H1 (cell line): ENCODE measurements at regions not wholly inside any gene's neighbourhood (a gene's known extent, or its start where the extent isn't known, plus 50 kb on each side); places are given as distances from the start of the nearest gene placed in this dataset.

Experiments
- KDM1A ChIP-seq: fragments of 200-600, 300-600 bp; sonication (generic); IDR thresholded peaks from 2 replicates; pipeline ENCODE4 v1.7.1; 2016; ENCODE audit warnings: mild to moderate bottlenecking, low read length, borderline replicate concordance
- SIN3A ChIP-seq, 2 experiments: IDR thresholded peaks in 1 of 2; conservative IDR thresholded peaks in 1 of 2; 2 replicates each; pipeline ENCODE4 v1.6.1; 2011 to 2012; ENCODE audit warnings: low read length in 2 of 2, improper control_type of control experiment in 1 of 2, low read depth in 1 of 2, mild to moderate bottlenecking in 1 of 2
- TAF1 ChIP-seq: IDR thresholded peaks from 2 replicates; pipeline ENCODE4 v1.6.1; 2011; ENCODE audit warnings: mild to moderate bottlenecking, low read depth, low read length

DNA sequence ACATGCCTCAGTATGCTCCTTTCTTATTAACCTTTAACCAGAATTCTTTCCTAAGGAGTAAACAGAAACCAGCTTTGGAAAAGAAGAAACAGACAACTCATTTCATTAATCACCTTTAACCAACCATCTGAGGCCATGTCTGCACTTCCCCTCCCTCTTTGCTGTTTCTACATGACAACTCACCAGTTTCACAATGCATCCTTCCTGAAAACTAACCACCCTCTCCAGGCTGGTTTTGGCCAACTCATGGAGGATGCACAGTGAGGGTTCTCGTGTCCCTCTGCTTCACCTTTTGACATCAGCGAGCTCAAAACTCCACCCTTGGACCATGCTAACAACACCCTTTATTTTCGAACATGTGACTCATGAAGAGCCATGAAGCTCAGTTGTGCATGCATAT is 244.1 kb downstream of the ELAVL2 start (continued):
- TF ChIP-seq KDM1A (no peak), TAF1 (no peak), SIN3A (conservative IDR thresholded peaks at IDR 0.05 in 1 of 2, IDR thresholded peaks at IDR 0.05 in 1 of 2; ENCODE audit: low read depth in 1 of 2, low read length in 2 of 2) (no peak)
- TF ChIP-seq, all 59 proteins: peak for 0
